HG03571 (cell line): ENCODE measurements at regions not wholly inside any gene's neighbourhood (a gene's known extent, or its start where the extent isn't known, plus 50 kb on each side); places are given as distances from the start of the nearest gene placed in this dataset.
"Not testable (repeated sequence)": the region's sequence is repeated elsewhere in the genome, so short reads cannot be mapped to it uniquely, and the experiment has no call there.

Experiments used
- ATAC-seq: cut with Tn5 transposase; IDR thresholded peaks from one replicate; pipeline ENCODE4 v1.9.1; 2021; ENCODE audit not compliant: unreplicated experiment

DNA sequence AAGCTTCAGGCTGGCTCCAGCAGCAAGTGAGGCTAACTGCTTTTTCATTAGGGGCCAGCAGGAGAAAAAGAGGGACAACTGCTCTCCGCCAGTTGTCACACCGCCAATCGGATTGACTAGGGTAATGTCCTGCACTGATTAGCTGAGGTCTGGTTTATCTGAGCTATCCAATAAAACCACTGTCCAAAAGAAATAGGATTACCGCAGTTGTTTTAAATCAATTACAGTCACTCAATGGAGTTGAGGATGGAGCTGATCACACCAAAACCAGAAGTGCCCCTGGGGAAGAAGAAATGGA is 351.4 kb upstream of the NPVF start:
- no peak for ATAC-seq

DNA sequence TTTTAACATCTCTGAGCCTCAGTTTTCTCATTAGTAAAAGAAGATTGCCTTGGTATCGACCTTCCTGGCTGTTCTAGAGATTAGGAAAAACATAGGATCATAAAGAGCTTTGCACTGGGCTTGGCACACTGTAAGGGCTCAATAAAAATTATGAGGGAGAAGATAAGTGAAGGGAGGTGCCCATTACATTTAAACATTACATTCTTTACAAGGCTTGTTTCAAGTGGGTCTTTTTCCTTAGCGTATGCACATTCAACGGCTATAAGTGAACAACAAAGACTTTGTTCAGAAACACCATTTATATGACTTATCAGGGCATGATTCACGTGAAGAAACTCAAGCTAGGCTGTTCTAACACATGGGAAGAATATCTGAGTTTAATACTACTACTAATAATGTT is 351.9 kb upstream of the NPVF start:
- no peak for ATAC-seq

DNA sequence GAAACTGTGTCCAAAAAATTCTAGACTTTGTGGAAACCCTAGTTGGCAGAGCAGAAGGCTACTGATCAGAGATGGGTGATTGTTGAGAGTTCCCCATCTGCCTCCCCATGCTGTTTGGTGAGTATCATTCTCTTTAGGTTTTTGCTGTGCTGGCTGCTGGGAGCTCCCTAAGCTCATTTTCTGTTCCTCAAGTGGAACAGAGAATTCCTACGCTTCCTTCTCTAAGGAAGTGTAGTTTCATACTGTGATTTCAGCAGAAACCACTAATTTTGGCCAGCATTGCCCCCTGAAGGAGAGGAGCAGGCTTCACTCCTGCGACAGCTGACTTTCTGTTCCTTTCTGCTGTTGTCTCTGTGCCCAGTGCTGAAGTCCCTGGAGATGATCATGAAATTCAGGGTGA is 355.3 kb upstream of the NPVF start:
- ATAC-seq, result no peak

DNA sequence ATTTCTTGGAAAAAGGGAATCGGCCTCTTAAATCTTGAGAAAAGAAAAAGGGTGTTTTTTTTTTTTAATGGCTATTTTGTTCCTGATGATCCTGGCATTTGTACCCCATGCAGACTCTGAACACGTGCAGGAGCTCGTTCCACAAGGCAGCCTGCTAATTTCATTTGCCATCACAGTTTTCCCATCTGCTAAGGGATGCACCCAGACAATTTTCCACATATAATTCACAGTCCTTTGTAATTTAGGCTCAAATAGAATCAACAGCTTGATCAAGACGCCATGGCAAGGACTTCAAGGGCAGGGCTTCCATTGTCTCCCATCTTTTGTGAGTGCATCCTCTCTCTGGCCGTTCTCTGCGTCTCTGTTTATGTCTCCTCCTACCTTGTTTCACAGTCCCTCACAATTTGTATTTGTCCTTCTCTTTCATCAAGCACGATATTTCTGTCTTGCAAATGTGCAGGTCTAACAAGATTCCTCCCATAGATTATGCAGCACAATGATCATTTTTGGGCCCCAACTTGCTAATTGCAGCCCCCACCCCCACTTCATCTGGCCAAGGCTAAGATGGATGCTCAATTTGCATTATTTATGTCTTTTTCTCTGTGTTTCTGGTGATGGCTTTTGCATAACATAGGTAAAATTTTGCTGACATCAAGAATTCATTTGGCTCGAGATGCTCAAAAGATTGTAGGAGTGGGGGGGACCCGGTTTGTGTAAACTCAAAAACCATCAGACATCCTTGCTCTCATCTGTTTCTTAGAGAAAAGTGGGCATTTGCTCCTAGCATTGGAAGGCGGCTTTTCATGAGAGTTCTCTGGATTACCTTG is 356.0 kb upstream of the NPVF start:
- no peak for ATAC-seq

DNA sequence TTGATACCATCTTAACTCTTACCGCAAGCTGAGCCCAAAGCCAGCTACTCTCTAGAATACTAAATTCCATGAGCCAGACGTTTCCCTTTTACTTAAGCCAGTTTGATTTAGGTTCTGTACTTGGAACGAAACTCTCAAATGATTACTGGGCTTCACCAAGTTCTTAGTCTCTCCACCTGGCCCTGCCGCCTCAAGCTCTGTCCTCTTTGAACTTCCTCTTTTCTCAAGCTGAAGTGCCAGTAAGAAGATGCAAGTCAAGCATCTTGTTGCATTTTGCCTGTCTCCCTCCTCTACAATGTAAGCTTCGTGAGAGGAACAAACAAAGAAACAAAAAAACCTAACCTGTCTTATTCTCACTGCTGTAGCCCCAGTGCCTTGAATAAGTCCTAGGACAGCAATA is 358.2 kb upstream of the NPVF start:
- ATAC-seq, result no peak

DNA sequence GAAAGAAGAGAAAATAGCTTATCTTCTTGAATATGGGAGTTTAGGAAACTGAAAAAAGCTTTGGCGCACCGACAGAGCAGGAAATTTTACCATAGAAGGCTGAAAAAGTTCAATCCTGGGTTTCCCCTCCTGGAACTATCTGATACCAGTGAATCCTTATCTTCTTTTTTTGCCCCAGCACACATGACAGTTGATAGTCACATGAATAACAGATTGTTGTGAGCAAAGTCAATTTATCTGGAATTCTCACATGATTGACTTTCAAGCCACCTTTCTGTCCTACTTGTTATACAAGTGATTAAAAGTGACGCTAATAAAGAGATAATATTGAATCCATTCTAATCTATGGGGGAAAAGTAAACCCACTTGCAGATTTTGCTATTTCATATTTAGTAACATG is 365.8 kb upstream of the NPVF start:
- no peak for ATAC-seq

DNA sequence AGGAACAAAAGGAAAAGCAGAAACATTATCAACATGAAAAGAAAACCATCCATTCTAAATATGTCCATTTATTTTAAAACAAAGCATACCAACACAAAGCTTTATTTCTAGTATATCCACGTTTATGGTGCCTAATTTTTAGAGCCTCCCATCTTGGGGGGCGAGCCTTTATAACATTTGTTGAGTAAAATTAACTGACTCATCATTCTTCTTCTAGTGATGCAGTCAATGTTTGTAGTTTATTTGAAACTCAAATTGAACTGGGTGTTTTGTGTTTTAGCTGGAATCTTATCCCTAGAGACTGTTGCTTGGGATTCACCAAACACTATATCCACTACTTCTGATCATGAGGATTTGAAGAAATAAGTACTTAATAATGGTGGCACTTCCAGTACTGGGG is 366.4 kb upstream of the NPVF start:
- ATAC-seq, result no peak

DNA sequence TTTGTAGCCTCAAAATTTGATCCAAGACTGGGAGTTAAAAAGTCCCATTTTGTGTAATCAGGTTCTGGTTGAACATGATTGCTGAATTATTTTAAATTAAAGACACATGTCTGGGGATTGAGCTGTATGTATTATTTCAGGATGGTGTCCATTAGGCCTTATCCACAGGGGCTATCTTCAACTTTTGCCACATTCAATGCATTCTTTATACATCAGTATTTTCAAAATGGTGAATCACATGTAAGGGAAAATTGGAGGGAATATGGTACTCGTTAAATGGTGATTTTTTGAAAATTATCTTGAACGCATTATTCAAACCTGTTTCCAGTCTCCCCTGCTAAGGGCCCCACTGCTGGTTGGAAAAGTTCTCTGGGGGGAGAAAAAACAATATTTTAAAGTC is 367.7 kb upstream of the NPVF start:
- ATAC-seq, result no peak

DNA sequence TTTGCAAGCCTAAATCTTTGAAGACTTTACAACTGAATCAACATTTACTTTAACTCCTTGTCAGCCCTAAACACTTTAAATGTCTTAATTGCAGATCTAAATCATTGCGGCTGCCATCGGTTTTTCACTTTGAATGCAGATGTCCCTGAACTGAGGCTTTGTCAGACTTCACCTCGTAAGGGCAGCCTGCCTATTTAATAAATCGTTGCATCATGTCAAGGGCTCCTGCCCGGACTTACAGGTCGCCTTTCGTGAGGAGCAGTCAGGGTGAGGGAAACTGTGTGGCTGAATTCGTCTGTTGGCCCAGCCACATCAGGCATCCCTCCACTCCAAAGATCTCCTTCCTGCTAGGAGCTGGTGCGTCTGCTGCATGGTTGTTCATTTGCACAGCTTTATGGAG is 368.2 kb upstream of the NPVF start:
- ATAC-seq, result no peak

DNA sequence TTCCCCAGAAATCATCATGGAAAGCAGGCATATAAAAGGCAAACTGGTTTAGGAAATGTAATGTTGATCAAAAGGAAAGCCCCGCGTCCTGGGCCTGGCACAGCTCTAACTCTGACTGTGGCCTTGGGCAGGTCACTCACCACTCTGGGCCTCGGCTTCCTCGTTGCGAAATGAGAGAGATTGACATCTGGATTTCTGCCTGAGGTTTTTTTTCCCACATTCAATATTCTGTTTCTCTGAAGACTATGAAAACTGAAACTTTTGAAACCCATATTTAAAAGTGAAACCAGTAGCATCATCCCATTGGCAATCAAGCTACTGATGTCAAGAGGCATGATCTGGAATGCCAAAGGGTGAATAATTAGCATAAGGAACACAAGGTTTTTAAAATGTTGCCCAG is 369.7 kb upstream of the NPVF start:
- ATAC-seq, result no peak

DNA sequence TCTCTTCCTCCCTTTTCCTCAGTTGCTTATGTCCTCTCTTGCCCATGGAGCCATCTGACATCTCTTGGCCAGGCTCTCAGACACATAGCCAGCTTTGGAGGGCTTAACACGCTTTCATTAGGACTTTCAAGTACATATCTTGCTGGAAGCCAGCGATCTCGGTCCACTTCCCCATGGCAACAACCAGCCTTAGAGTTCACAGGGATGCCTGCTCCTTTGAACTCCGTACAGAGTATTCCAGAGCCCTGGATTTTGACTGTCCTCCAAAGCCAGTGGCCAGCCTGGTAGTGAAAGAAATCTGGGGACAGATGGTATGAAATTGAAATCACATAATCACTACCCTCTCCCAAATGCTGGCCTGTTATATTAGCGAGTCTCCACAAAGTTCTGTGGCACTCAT is 370.5 kb upstream of the NPVF start:
- ATAC-seq, result no peak

DNA sequence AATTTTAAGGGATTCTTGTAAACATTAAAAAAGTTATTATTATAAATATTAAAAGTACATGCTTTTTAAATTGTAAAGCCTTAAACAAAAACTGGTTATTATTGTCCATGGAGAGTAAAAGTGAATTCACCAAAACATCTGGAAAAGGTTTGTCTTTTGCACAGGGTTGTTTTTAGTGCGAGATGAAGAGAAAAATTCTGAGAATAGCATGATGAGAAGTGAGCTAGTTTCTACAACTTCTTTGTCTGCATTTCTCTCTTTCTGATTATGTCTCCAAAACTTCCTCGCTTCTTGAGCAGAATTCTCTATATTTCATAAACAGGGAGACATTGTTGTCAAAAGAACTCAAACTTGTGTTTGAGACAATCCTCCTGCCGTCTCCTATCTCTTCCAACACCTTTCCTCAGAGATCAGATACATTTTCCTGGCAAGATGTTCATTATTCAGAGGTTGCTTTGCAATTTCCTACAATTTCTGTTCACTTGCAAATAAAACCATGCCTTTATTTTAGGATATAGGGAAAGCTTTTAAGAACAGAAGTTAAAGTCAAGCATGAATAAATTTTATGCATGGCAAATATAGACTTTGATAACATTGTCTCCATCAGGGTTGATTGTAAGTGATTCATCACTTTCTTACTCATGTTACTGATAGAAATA is 372.1 kb upstream of the NPVF start:
- ATAC-seq, result no peak

DNA sequence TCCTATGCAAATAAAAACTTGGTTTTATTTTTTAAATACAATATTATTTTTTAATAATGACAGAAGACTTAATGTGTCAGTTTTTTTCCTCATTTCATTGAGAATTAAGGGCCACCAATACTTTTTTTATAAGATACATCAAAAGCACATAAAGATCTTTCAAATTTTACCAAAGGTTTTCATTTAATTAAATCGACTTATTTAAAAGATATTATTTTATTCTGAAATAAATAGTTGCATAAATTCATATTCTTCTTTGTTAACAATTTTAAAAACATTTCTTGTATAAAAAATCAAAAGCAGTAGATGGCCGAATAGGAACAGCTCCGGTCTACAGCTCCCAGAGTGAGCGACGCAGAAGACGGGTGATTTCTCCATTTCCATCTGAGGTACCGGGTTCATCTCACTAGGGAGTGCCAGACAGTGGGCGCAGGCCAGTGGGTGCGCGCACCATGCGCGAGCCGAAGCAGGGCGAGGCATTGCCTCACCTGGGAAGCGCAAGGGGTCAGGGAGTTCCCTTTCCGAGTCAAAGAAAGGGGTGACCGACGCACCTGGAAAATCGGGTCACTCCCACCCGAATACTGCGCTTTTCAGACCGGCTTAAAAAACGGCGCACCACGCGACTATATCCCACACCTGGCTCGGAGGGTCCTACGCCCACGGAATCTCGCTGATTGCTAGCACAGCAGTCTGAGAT is 374.6 kb upstream of the NPVF start:
- not testable (repeated sequence) for ATAC-seq

DNA sequence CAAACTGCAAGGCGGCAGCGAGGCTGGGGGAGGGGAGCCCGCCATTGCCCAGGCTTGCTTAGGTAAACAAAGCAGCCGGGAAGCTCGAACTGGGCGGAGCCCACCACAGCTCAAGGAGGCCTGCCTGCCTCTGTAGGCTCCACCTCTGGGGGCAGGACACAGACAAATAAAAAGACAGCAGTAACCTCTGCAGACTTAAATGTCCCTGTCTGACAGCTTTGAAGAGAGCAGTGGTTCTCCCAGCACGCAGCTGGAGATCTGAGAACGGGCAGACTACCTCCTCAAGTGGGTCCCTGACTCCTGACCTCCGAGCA is 375.1 kb upstream of the NPVF start:
- not testable (repeated sequence) for ATAC-seq

DNA sequence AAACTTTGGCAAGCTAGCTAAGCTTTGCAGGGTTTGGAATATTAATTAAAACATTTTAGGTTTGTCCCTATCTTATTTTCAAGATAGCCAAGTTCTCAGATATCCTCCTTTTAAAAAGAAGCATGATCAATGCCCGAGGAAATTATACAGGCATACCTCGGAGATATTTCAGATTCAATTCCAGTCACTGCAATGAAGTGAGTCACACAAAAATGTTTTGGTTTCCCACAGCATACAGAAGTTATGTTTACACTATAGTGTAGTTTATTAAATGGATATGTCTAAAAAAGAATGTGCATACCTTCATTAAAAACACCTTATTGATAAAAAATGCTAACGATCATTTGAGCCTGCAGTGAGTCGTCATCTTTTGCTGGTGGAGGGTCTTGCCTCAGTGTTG is 382.9 kb upstream of the NPVF start:
- no peak for ATAC-seq

DNA sequence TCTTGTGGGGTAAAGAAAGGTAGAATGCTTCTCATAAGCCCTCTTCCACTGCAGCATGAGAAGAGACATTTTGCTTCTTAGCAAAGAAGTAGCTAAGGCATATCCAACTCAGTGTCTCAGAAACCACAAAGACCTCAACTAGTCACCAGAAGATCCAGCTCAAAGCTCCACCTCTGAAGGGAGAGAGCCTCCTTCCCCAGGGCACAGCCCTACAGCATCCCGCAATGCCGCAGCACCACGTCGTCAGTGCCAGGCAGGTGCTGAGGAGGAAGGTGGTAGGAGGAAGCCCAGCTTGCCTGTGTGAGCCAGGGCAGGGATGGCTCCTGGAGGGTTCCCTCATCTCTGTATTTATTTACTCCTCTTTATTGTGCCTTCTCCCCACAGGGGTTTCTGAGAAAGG is 385.6 kb upstream of the NPVF start:
- no peak for ATAC-seq

DNA sequence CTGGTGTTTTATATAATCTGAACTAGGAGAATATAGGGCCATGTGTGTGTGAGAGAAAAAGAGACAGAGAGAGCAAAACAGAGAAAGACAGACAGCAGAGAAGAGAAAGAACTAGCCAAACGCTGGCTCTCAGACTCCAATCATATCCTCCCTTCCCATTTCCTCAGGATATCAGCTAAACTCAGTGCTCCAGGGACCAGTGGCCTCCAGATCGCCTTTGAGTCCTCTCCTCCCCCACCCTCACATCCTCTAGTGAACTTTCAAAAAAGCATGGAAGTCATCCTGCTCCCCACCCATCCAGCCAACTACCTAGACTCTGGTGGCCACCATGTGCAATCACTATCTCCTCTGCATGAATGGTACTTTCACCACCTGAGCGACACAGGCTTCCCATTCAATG is 386.1 kb upstream of the NPVF start:
- no peak for ATAC-seq

DNA sequence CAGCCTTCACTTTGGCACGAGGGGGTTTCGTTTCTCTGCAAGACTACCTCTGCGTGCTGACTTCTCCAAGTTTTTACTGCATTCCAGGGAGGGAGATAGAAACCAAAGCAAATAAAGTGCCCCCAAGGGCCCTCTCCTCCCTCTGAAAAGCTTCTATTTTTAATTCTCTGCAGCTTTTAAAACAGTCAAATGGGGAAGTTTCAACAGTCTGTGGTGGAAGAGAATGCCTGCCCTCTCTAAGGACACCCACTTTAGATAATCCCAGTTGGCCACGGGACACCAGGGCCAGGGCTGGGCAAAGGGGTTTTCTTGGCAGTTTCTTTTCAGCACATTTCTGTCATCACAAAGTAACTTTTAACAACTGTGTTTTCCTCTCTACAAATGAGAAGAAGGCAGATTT is 386.7 kb upstream of the NPVF start:
- no peak for ATAC-seq

DNA sequence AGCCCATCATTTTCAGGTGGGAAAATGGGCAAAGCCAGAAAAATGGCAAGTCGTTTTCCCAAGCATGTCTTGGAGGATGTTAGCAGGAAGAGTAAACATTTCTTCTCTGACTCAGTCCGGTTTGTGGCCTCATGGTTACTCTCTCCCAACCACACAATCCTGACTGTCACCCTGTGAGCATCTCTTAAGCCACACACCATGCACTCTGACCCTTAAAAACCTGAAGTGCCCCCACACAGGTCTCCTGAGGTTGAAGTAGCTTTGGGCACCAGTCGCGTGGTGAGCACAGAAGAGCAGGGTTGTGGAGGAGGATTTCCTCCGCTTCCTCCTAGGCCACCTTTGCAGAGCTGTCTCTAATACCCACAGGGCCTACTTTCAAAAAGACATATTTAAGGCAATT is 387.3 kb upstream of the NPVF start:
- no peak for ATAC-seq

DNA sequence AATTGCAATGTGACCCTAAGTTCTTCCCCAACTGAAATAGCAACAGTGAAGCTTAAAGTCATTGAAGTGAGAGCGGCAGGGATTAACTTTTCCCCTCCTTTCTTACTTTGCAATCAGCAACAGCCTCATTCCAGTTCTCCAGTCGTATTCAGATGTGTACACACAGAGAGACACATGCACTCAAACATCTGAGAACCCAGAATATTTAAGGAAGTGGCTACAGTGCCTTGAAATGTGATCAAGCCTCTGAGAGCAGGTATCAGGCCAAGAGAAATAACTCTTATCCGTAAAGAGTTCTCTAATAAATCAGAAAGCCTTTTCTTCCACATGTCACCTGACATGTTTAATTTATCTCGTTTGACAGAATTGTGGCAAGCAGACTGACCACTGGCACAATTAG is 388.9 kb upstream of the NPVF start:
- no peak for ATAC-seq

DNA sequence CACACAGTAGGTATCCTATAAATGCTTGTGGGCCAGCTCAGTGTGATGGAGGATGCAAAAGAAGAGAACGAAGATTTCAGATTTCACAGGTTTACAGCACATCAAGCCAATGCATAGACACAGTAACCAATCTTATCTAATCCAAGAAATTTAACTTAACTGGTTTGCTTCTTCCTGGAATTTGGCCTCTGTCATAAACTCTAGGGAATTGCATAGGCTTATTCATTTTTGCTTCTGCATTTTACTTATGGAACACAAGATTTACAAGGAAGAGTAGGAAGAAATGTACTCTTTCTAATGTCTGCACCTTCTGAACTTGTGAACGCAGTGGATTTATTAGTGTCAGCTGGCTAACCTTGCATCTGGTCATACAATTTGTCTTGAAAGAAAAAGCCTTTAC is 389.4 kb upstream of the NPVF start:
- ATAC-seq, result no peak

DNA sequence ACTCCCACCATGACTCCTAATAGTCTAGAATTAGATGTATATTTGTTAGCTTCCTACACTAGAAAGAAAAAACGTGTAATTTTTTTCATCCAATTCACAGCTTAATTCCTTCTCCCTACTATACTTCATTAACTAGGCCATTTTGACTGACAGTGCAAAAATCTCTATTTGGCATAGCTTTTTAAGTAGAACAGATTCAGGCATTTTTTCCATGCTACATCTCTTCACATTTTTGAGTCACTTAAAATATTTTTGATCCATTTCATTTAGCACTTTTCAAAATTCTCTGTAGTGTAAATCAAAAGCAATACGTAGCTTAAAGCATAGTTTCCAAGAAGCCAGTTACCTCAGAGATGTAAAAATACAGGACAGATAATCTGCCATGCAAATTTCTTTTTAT is 391.1 kb upstream of the NPVF start:
- ATAC-seq, result no peak
